Choroid plexus epithelial cell (primary cell): ENCODE measurements at regions not wholly inside any gene's neighbourhood (a gene's known extent, or its start where the extent isn't known, plus 50 kb on each side); places are given as distances from the start of the nearest gene placed in this dataset.
"Not testable (repeated sequence)": the region's sequence is repeated elsewhere in the genome, so short reads cannot be mapped to it uniquely, and the experiment has no call there.

Experiments
- DNase-seq: peaks from one replicate; pipeline ENCODE4 v3.0.0-alpha.2; 2010; ENCODE audit warnings: low read depth
- H3K4me3 ChIP-seq: 2 replicates; pipeline ENCODE4 v1.5.1; 2011; ENCODE audit warnings: low read depth, mild to moderate bottlenecking, control low read depth, low read length, moderate library complexity
- CTCF ChIP-seq: conservative IDR thresholded peaks from 2 replicates; pipeline ENCODE4 v1.5.1; 2011; ENCODE audit warnings: low read depth, mild to moderate bottlenecking, control low read depth, inconsistent platforms, low read length, moderate library complexity

DNA sequence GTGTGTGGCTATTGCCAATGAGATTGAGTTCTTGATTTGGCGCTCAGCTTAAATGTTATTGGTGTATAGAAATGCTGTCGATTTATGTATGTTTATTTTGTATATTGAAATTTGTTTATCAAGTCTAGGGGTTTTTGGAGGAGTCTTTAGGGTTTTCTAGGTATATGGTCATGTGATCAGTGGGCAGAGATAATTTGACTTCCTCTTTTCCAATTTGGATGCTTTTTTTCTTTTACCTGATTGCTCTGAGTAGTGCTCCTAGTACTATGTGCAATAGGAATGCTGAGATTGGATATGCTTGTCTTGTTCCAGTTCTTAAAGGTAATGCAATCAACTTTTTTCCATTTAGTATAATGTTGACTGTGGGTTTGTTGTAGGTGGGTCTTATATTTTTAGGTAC, 99.8 kb upstream of the PMCH start:
- DNase-seq, result no peak
- no peak overlapping the region for H3K4me3 ChIP-seq
- TF ChIP-seq CTCF, result no peak

- TF ChIP-seq CTCF, result no peak
- H3K4me3 ChIP-seq, result no peak overlapping the region
Measured at GRCh38 chr12:102294568-102294967, 96.9 kb upstream of the PMCH start.

DNA sequence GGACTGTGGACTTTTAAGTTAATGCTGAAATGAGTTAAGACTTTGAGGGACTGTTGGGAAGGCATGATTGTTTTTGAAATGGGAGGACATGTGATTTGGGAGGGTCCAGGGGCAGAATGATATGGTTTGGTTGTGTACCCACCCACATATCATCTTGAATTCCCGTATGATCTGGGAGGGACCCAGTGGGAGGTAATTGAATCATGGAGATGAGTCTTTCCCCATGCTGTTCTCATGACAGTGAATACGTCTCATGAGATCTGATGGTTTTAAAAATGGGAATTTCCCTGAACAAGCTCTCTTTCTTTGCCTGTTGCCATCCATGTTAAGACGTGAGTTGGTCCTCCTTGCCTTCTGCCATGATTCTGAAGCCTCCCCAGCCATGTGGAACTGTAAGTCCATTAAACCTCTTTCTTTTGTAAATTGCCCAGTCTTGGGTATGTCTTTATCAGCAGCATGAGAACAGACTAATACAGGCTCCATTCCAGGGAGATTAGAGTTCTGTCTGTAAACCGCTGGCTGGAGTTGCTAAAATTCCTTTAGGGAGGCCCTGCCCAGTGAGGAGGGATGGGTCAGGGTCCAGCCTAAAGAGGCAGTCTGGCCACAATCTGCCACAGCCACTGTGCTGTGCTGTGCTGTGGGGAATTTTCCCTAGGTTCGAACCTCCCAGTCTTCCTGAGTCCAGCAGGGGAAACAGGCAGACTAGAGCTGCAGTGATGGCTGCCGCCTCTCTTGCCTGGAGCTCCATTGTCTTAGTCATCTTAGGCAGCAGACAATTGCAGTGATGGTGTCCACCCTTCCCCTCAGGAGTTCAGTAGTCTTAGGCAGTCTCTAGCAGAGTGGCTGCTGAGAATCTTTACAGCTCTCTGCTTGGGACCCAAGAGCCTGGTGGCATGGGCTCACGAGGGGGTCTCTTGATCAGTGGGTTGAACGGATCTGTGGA, 94.1 kb upstream of the PMCH start:
- not testable (repeated sequence) for H3K4me3 ChIP-seq, DNase-seq

More at GRCh38 chr12:102294568-102294967, 96.9 kb upstream of the PMCH start:
- DNase-seq, result no peak

DNA sequence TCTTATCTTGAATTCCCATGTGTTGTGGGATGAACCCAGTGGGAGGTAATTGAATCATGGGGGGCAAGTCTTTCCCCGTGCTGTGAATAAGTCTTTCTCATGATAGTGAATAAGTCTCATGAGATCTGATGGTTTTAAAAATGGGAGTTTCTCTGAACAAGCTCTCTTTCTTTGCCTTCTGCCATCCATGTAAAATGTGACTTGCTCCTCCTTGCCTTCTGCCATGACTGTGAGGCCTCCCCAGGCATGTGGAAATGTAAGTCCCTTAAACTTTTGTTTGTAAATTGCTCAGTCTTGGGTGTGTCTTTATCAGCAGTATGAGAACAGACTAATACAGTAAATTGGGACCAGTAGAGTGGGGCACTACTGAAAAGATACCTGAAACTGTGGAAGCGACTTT, 92.1 kb upstream of the PMCH start:
- H3K4me3 ChIP-seq, DNase-seq: not testable (repeated sequence)

DNA sequence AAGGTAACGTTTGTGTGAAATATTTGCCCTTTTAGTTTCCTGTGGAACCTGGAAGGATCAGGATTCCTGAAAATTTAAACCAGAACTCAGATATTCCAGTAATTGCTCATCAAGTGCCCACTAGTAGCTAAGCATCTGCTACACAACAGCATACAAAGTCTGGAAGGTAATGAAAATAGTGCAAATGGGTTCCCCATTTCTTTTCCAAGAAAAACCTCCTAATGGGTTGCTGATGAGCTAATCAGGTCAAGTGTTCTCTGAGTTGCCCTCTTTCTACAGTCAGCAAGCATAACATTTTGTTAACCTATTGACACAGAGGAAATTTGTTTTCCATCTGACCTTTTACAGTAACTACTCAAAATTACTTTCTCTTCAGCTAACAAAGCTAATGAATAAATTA, 83.6 kb upstream of the PMCH start:
- DNase-seq, result no peak
- TF ChIP-seq CTCF, result no peak
- H3K4me3 ChIP-seq, result no peak overlapping the region

GRCh38 chr12:102255687-102256086, 58.1 kb upstream of the PMCH start:
- not testable (repeated sequence) for DNase-seq, H3K4me3 ChIP-seq

DNA sequence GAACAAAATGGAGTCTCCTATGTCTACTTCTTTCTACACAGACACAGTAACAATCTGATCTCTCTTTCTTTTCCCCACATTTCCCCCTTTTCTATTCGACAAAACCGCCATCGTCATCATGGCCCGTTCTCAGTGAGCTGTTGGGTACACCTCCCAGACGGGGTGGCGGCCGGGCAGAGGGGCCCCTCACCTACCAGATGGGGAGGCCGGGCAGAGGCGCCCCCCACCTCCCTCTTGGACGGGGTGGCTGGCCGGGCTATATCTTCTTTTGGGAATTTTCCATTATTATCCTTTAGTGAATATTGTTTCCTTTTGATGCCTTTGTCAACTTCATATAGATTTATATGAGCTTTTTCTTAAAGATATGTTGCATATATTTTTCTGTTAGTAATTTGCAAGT, 53.4 kb upstream of the PMCH start:
- H3K4me3 ChIP-seq, DNase-seq: not testable (repeated sequence)

DNA sequence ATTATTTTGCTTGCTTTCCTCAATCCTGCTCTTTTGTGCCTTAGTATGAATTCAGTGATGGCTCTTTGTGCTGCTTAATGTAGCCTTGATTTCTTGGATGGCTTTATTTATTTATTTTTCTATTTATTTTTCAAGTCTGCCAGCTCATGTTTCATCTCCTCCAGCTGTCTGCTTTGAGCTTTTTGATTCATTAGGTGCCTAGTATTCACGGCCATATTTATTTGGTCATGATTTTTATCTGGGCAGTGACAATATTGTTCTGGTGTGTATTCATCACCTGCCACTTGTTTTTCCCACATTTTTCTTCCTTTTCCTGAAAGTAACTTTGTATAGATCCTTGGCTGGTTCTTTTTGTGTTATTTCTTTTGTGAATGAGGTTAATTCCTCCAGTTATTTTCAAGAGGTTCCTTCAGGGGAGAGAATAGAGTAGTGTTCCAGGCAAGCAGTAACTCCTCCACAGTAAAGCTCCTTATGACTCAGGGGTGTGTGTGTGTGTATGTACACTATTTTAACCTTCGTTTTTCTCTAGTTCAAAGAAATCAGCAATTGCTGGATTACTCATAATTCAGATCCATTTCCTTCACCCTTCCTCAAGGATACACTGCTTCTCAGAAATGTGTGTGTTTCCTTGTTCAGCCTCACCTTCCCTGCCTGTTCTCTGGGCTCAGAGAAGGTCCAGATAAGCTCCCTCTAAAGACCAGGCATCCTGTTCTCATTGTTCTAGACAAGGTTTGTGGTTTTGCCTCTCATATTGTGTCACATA, 51.6 kb upstream of the PMCH start:
- no peak for TF ChIP-seq CTCF
- no peak overlapping the region for H3K4me3 ChIP-seq
- no peak for DNase-seq
